ENCODE measurements at regions not wholly inside any gene's neighbourhood (a gene's known extent, or its start where the extent isn't known, plus 50 kb on each side); places are given as distances from the start of the nearest gene placed in this dataset.

DNA sequence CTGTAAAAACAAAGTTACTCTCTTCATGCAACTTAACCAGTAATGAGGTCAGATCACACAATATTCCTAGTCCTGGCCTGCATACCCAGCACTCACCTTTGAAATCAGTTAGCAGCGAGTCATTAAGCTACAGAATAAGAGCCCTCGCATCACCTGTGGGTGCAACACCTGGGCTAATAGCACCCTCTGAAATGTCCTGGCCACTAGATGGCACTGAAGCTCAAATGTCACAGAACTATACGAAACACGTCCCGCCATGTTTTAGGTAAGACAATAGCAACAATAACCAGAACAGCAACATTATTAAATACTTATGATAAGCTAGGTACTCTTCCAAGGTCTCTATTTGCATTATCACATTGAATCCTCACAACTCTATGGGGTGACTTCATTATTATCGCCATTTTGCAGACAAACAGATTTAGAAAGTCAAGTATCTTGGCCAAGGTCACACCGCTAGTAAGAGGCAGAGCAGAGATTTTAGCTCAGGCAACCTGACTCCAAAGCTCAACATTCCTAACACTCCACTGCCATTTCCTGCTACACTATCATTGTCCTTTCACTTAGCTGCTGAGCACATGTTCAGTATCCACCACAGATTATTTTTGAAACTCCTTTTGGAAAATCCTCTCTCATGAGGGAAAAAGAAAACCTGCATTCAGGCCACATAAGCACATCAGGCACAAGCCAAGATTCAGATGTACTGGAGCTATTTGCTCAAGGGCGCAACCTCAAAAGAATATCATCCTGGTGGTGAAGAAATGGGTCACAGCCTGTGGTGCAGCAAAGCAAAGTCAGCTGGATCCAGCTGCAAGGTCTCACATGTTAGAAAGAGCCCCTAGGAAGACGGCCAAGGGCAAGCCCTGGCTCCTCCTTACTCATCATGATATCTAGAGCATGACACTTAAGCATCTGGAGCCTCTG lies 59.5 kb upstream of the KDR start:
- TF ChIP-seq CTCF (IDR thresholded peaks at IDR 0.05; ENCODE audit: low read depth, low read length), result no peak
- DNase-seq (ENCODE audit: extremely low read depth, low read depth), result no peak

GRCh38 chr4:55186123-55186522 lies 60.7 kb upstream of the KDR start:
- no peak for DNase-seq (ENCODE audit: extremely low read depth, low read depth)
- TF ChIP-seq CTCF (IDR thresholded peaks at IDR 0.05; ENCODE audit: low read depth, low read length), result no peak

- DNase-seq (ENCODE audit: extremely low read depth, low read depth), result no peak
- no peak for TF ChIP-seq CTCF (IDR thresholded peaks at IDR 0.05; ENCODE audit: low read depth, low read length)
These were observed 61.3 kb upstream of the KDR start for GRCh38 chr4:55186700-55187099.

- DNase-seq (ENCODE audit: extremely low read depth, low read depth), result no peak
- no peak for TF ChIP-seq CTCF (IDR thresholded peaks at IDR 0.05; ENCODE audit: low read depth, low read length)
These were observed 88.8 kb upstream of the KDR start for GRCh38 chr4:55214172-55214571.

DNA sequence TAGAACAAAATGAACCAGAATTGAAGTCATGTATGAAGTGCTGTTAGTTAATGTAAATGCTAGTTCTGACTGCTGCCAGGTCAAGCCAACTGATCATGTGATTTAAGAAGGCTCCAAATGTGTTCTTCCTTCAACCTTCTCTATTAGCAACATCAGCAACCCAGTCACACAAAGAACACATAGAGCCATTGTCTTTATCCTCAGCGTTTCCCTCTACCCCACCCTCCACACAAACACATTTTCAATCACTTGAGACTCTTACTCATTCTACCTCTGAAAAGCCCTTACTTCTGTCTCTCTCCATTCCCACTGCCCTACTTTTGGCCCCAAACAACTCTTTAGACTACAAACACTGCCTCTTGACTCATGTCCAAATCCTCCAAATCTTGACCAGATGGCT lies 89.7 kb upstream of the KDR start:
- no peak for TF ChIP-seq CTCF (IDR thresholded peaks at IDR 0.05; ENCODE audit: low read depth, low read length)
- no peak for DNase-seq (ENCODE audit: extremely low read depth, low read depth)

- TF ChIP-seq CTCF (IDR thresholded peaks at IDR 0.05; ENCODE audit: low read depth, low read length), result no peak
- no peak for DNase-seq (ENCODE audit: extremely low read depth, low read depth)
These were observed 91.7 kb upstream of the KDR start for GRCh38 chr4:55216863-55217635.

DNA sequence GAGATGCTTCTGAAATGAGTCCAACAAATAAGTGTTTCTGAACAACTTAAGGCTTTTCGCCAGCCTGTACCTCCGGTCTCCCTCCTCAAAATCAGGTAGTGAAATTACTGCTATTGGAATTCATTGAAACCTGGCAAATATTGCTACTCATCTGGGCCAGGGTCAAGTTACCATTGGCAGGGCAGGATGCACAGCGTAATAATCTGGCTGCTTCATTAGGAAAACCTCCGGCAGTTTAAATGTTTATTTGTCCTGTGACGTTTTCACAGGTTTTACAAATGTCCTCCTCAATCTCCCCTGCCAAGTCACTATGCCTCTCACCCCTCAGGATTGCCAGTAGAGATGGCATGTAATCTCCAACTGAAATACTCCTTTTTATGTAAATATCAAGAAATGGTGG lies 92.6 kb upstream of the KDR start:
- no peak for DNase-seq (ENCODE audit: extremely low read depth, low read depth)
- no peak for TF ChIP-seq CTCF (IDR thresholded peaks at IDR 0.05; ENCODE audit: low read depth, low read length)
